Muscle layer of colon (tissue), 2 donors: ENCODE measurements at regions not wholly inside any gene's neighbourhood (a gene's known extent, or its start where the extent isn't known, plus 50 kb on each side); places are given as distances from the start of the nearest gene placed in this dataset.

Experiments used
- H3K27ac ChIP-seq: one replicate; pipeline ENCODE4 v1.7.0; 2013; ENCODE audit warnings: low read depth, mild to moderate bottlenecking, low read length, moderate library complexity
- H3K27me3 ChIP-seq, 2 donors: one replicate each; pipeline ENCODE4 v1.7.0; 2013; ENCODE audit warnings: low read length in 2 of 2, mild to moderate bottlenecking in 2 of 2; ENCODE audit not compliant: insufficient read depth in 2 of 2, control insufficient read depth in 1 of 2
- H3K36me3 ChIP-seq: one replicate; pipeline ENCODE4 v1.7.0; 2013; ENCODE audit warnings: mild to moderate bottlenecking, low read length; ENCODE audit not compliant: insufficient read depth
- H3K4me1 ChIP-seq: one replicate; pipeline ENCODE4 v1.7.0; 2013; ENCODE audit warnings: mild to moderate bottlenecking, low read length; ENCODE audit not compliant: insufficient read depth
- H3K4me3 ChIP-seq, 2 donors: one replicate each; pipeline ENCODE4 v1.7.0; 2013; ENCODE audit warnings: low read length in 2 of 2, low read depth in 1 of 2, mild to moderate bottlenecking in 1 of 2, moderate library complexity in 1 of 2
- H3K9ac ChIP-seq: one replicate; pipeline ENCODE4 v1.7.0; 2013; ENCODE audit warnings: low read length
- H3K9me3 ChIP-seq: one replicate; pipeline ENCODE4 v1.7.0; 2013; ENCODE audit warnings: mild to moderate bottlenecking, low read length
- donor health status: abdominal sarcoma.
- donor health status: Adenocarcinoma of cecum.

GRCh38 chr1:56174176-56174885 is 405.0 kb downstream of the PLPP3 start:
- Histone ChIP-seq H3K9ac (no peak overlapping the region), H3K36me3 (no peaks in the 10 kb centered on the region), H3K27ac (no peak overlapping the region), H3K4me3 (no peak overlapping the region), H3K9me3 (no peaks in the 10 kb centered on the region), H3K27me3 (no peaks in the 10 kb centered on the region), H3K4me1 (peaks cover 9% of the 10 kb centered on the region)

GRCh38 chr1:56173736-56174135 is 405.6 kb downstream of the PLPP3 start:
- Histone ChIP-seq H3K9me3 (no peaks in the 10 kb centered on the region), H3K36me3 (no peaks in the 10 kb centered on the region), H3K27me3 (no peaks in the 10 kb centered on the region), H3K27ac (no peak overlapping the region), H3K9ac (no peak overlapping the region), H3K4me1 (peaks cover 9% of the 10 kb centered on the region), H3K4me3 (no peak overlapping the region)

- Histone ChIP-seq H3K27me3 (no peaks in the 10 kb centered on the region), H3K27ac (no peak overlapping the region), H3K9ac (no peak overlapping the region), H3K4me1 (peaks cover 9% of the 10 kb centered on the region), H3K36me3 (no peaks in the 10 kb centered on the region), H3K9me3 (no peaks in the 10 kb centered on the region), H3K4me3 (no peak overlapping the region)
Measured at GRCh38 chr1:56171670-56172069, 407.7 kb downstream of the PLPP3 start.

GRCh38 chr1:56170784-56171320 is 408.5 kb downstream of the PLPP3 start:
- no peak overlapping the region for H3K4me3 ChIP-seq
- peaks cover 9% of the 10 kb centered on the region for H3K4me1 ChIP-seq
- H3K36me3 ChIP-seq: no peaks in the 10 kb centered on the region
- H3K9ac ChIP-seq: no peak overlapping the region
- no peaks in the 10 kb centered on the region for H3K27me3 ChIP-seq
- H3K9me3 ChIP-seq: no peaks in the 10 kb centered on the region
- no peak overlapping the region for H3K27ac ChIP-seq

- Histone ChIP-seq H3K4me3 (no peak overlapping the region), H3K27ac (no peak overlapping the region), H3K27me3 (no peaks in the 10 kb centered on the region)
Measured at GRCh38 chr1:56169856-56170255, 409.5 kb downstream of the PLPP3 start.

GRCh38 chr1:56168176-56168575 is 411.2 kb downstream of the PLPP3 start:
- Histone ChIP-seq H3K27ac (no peak overlapping the region), H3K36me3 (no peaks in the 10 kb centered on the region), H3K27me3 (no peaks in the 10 kb centered on the region), H3K9me3 (no peaks in the 10 kb centered on the region), H3K4me1 (peaks cover 9% of the 10 kb centered on the region), H3K9ac (no peak overlapping the region), H3K4me3 (no peak overlapping the region)

More at GRCh38 chr1:56169856-56170255, 409.5 kb downstream of the PLPP3 start:
- no peaks in the 10 kb centered on the region for H3K36me3 ChIP-seq
- no peaks in the 10 kb centered on the region for H3K9me3 ChIP-seq
- peaks cover 9% of the 10 kb centered on the region for H3K4me1 ChIP-seq
- no peak overlapping the region for H3K9ac ChIP-seq

DNA sequence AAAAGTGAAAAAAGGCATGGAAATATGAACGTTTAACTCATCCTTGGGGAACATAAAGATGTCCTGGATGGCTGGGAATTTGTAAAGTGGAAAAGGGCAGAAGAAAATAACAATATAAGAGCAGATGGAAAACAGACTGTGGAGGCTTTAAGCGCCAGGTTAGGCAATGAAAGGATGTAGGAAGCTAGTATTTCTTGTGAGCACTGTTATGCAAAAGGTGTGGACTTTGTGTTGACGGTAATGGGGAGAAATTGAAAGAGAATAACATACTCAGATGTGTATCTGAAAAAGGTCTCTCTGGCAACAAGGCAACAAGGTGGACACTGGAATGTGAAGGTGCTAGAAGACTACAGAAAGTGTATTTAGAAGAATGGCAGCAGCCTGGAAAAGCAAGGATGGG is 411.8 kb downstream of the PLPP3 start:
- H3K9me3 ChIP-seq: no peaks in the 10 kb centered on the region
- H3K27me3 ChIP-seq: no peaks in the 10 kb centered on the region
- H3K4me3 ChIP-seq: no peak overlapping the region
- H3K9ac ChIP-seq: no peak overlapping the region
- no peaks in the 10 kb centered on the region for H3K36me3 ChIP-seq
- no peak overlapping the region for H3K27ac ChIP-seq
- peaks cover 9% of the 10 kb centered on the region for H3K4me1 ChIP-seq

- Histone ChIP-seq H3K27ac (no peak overlapping the region), H3K36me3 (no peaks in the 10 kb centered on the region), H3K27me3 (no peaks in the 10 kb centered on the region), H3K4me1 (no peaks in the 10 kb centered on the region), H3K9ac (no peak overlapping the region), H3K9me3 (no peaks in the 10 kb centered on the region), H3K4me3 (no peak overlapping the region)
Measured at GRCh38 chr1:56160773-56161315, 418.5 kb downstream of the PLPP3 start.

GRCh38 chr1:56156971-56157876 is 422.1 kb downstream of the PLPP3 start:
- Histone ChIP-seq H3K9me3 (no peaks in the 10 kb centered on the region), H3K27ac (no peak overlapping the region), H3K27me3 (no peaks in the 10 kb centered on the region)

GRCh38 chr1:56153276-56153675 is 426.1 kb downstream of the PLPP3 start:
- H3K36me3 ChIP-seq: no peaks in the 10 kb centered on the region
- H3K4me3 ChIP-seq: no peak overlapping the region
- H3K9me3 ChIP-seq: no peaks in the 10 kb centered on the region
- H3K9ac ChIP-seq: no peak overlapping the region
- H3K27me3 ChIP-seq: no peaks in the 10 kb centered on the region
- no peaks in the 10 kb centered on the region for H3K4me1 ChIP-seq
- no peak overlapping the region for H3K27ac ChIP-seq

More at GRCh38 chr1:56156971-56157876, 422.1 kb downstream of the PLPP3 start:
- no peak overlapping the region for H3K4me3 ChIP-seq
- H3K9ac ChIP-seq: no peak overlapping the region
- no peaks in the 10 kb centered on the region for H3K4me1 ChIP-seq
- H3K36me3 ChIP-seq: no peaks in the 10 kb centered on the region

DNA sequence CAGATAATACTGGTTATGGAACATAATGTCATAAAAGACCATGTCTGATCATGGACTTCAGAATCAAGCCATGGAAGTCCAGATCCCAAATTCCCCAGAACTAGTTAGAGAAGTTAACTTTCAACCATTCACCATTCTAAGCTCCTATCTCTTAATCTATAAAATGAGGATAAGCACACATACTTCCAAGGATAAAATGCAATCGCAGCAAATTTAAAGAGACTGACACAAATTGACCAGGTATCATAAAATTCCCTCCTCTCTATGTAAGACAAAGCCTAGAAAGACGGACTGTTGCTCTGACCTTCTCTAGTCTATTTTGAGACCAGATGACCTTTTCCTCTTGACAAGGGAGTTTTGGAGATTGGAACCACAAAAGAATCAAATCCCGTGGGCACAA is 426.7 kb downstream of the PLPP3 start:
- Histone ChIP-seq H3K4me1 (no peaks in the 10 kb centered on the region), H3K27me3 (no peaks in the 10 kb centered on the region), H3K27ac (no peak overlapping the region)

More for the DNA sequence above, 426.7 kb downstream of the PLPP3 start:
- no peak overlapping the region for H3K4me3 ChIP-seq
- no peak overlapping the region for H3K9ac ChIP-seq
- no peaks in the 10 kb centered on the region for H3K9me3 ChIP-seq
- no peaks in the 10 kb centered on the region for H3K36me3 ChIP-seq
